LNCAP (cell line): ENCODE measurements at regions not wholly inside any gene's neighbourhood (a gene's known extent, or its start where the extent isn't known, plus 50 kb on each side); places are given as distances from the start of the nearest gene placed in this dataset.

Experiments
- TF ChIP-seq, protein P1 (sequence below): fragments of 450-650 bp; IDR thresholded peaks from 2 replicates; pipeline ENCODE4 v1.5.1; 2017; ENCODE audit warnings: mild to moderate bottlenecking

DNA sequence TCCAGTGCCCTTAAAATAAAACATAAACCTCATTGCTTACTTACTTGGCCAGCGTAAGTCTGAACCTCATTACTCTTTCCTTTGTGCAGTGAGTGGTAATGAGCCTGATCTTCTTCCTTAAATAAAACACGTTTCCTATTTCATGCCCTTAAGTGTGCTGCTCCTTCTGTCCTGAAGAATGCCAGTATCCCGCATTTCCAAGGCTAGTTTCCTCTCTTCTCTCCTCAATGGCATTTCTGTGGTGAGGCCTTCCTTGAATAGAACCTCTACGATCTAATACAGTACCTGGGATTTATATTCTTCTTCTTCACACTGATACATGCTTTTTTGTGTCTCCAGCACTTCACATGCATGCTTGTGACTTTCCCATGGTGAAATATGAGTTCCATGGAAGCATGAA lies 523.4 kb upstream of the CDH4 start:
- TF ChIP-seq, protein P1, sequence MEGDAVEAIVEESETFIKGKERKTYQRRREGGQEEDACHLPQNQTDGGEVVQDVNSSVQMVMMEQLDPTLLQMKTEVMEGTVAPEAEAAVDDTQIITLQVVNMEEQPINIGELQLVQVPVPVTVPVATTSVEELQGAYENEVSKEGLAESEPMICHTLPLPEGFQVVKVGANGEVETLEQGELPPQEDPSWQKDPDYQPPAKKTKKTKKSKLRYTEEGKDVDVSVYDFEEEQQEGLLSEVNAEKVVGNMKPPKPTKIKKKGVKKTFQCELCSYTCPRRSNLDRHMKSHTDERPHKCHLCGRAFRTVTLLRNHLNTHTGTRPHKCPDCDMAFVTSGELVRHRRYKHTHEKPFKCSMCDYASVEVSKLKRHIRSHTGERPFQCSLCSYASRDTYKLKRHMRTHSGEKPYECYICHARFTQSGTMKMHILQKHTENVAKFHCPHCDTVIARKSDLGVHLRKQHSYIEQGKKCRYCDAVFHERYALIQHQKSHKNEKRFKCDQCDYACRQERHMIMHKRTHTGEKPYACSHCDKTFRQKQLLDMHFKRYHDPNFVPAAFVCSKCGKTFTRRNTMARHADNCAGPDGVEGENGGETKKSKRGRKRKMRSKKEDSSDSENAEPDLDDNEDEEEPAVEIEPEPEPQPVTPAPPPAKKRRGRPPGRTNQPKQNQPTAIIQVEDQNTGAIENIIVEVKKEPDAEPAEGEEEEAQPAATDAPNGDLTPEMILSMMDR, result no peak

DNA sequence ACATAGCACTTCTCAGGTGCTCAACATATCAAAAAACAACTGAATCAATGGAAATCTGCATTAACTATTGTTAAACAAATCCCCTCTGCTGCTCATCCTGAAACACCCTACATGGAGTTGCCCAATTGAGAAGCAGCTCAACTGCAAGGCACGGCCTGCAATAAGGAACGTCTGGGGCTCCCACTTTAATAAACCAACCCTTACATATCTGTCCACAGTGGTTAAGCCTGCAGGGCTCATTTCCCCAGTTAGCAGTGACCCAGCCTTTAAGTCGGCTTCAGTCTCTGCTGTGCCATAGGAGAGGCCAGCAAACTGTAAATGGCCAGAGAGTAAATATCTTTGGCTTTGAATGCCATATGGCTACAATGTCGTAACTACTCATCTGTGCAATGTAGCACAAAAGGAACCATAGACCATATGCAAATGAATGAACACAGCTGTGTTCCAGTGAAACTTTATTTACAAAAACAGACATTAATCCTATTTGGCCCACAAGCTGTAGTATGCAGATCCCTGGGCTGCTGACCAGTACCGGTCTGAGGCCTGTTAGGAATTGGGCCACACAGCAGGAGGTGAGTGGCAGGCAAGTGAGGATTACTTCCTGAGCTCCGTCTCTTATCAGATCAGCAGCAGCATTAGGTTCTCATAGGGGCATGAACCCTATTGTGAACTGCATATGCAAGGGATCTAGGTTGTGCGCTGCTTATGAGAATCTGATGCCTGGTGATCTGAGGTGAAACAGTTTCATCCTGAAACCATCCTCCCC lies 522.7 kb upstream of the CDH4 start:
- TF ChIP-seq, protein P1, result no peak

DNA sequence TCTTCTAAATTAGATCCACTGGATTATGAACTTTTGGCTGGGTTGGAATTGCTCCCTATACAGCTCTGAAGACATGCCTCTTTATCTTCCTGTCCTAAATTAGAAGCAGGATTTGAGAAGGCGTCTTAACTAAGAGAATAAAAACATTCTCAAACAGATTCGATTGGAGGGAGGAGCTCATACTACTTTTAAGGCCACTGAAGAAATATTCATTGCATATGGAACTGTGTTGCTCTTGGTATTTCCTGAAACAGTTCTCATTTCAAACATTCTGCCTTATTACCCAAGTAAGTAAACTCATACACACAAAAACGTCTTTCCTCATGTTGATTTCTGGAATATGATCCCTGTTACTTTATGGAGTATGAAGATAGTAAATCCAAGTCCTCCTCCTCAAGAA lies 519.7 kb upstream of the CDH4 start:
- TF ChIP-seq, protein P1, result no peak

DNA sequence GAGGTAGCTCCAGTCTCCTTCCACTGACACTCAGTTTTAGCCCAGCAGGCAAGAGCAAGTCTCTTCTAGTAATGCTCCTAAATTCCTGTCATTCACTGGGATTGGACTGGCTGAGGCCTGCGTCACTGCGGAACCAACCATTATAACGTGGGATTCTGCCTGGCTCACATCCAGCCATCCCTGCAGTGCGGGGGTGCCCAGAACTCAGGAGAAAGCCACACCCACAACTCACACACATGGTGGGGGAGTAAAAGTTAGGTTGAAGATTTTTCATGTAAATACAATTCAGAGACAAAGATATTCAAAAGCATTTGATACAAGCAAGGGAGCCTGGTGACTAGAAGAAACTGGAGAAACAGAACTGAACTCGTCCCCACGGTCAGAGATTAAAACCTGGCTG lies 504.0 kb upstream of the CDH4 start:
- TF ChIP-seq, protein P1, result no peak

GRCh38 chr20:60749804-60750602 lies 502.1 kb upstream of the CDH4 start:
- TF ChIP-seq, protein P1, result no peak

- TF ChIP-seq, protein P1, result no peak
These were observed 501.2 kb upstream of the CDH4 start for GRCh38 chr20:60750909-60751308.

DNA sequence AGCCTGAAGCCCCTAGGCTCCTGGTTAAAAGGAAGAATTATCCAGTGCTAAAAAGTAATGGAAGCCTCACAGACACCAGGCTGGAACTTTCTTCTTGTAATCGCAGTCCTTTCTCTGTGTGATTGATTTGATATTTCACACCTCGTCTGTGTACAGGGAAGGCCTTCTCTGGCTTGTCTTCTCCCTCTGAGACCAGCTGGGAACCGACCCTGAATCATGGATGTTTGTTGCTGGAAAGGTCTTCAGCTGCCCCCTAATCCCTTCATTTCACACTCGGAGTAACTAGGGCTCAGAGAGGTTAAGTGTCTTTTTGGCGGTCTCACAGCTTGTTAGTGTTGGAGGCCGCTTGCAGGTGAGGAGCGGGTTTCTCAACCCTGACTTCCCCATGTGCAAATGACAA lies 500.2 kb upstream of the CDH4 start:
- TF ChIP-seq, protein P1, result no peak
